ENCODE measurements at regions not wholly inside any gene's neighbourhood (a gene's known extent, or its start where the extent isn't known, plus 50 kb on each side); places are given as distances from the start of the nearest gene placed in this dataset.
A peak's percentile ranks its signal among the peaks of the same experiment; 100 is the strongest.

DNA sequence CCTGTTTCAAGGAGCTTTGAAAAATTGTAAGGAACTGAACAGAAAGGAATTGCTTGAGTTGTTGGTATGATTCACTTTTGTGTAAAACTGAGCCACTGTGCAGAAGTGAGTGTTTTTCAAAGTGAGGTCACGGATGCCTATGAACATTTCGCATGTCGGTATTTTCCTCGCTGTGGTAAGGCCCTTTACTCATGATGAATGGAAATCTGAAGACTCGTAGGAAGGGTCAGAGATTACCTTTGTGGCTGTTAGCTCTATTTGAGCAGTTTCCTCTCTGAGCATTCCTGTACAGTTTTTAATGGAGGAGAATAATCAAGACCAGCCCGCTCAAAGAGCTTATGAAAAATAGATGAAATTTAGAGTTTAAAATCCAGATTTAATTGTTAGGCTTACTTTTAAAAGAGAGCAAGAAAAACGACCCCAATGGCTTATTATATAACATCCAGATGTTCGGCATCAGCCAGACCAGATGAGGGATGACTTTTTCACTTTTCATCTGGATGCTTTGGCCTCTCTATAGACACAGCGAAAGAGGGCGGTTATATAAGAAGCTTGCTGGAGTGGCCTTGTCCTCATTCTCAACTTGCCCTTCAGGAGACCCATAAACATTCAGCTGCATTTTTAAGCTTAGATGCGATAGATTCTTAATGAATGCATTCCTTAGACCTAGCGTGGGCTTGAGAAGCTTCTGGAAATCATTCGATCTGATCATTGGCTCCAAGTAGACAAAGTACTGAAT, 99.5 kb downstream of the CD83 start:
- TF ChIP-seq EZH2phosphoT487 (IDR thresholded peaks at IDR 0.05; ENCODE audit: insufficient read depth, low read depth) (no peak), EZH2 (IDR thresholded peaks at IDR 0.05; ENCODE audit: insufficient read depth, poor library complexity, severe bottlenecking) (no peak)
- Histone ChIP-seq H3K79me2 (ENCODE audit: insufficient read depth) (no peaks in the 10 kb centered on the region), H2AFZ (no peak overlapping the region), H3K9me2 (ENCODE audit: insufficient read depth) (no peaks in the 10 kb centered on the region), H3K27ac (no peak overlapping the region), H3F3A (ENCODE audit: insufficient read depth) (no peaks in the 10 kb centered on the region), H4K20me1 (ENCODE audit: insufficient read depth) (no peaks in the 10 kb centered on the region), H3K4me1 (ENCODE audit: insufficient read depth) (no peaks in the 10 kb centered on the region; the same call in 1 of the 2 replicates), H3K4me2 (ENCODE audit: unreplicated experiment) (no peak overlapping the region), H3K27me3 (replicated peaks; ENCODE audit: insufficient read depth) (no peaks in the 10 kb centered on the region), H3K36me3 (ENCODE audit: low read depth) (no peaks in the 10 kb centered on the region), H3K4me3 (no peak overlapping the region), H3K9ac (no peak overlapping the region), H3K9me3 (ENCODE audit: low read depth) (no peaks in the 10 kb centered on the region)
- peak; percentile 16 for DNase-seq
- in situ Hi-C loops (cut with MboI): loop anchor here (10.0 kb wide), 1 partner anchor 1278 kb away; no protein-coding TSS in a partner anchor
- WGBS, 2 experiments (ENCODE audit: low coverage in 1 of 2, low lambda C conversion rate in 2 of 2, missing lambda C conversion rate in 2 of 2): 82 to 85% methylated on average over 13 of the region's 13 CpGs

DNA sequence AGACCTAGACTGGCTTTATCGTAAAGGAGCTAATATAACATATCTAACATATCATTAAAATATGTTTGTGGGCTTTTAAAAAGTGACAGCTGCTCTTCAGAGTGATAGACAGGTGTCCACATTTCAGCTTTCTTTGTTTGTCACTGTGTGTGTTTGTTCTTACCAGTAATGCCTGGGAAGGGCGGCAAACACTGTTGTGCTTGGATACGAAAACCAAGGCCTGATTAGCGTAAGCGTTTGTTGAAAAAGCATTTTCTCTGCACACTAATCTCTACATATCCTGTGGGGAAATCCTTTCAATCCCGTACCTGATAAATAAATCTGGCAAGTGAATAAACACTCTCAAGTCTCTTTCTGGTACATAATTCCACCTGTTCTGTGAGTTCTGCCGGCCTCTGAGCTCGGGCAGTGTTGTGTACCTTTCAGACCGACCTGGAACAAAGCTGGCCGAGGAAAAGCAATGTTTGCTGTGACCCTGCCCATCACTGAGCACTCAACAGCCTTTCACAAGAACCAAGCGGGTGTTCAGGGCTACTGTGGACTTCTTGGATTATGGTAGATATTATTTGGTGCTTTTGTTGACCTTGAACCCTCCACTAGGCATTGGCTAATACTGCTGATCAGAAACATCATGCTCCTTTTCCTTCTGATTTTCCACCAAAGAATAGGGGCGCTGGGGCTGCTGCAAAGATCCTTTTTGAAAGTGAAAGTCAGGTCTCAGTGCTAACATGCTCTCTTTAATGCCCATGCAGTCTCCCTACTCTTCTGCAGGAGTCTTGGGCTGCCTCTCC, 100.4 kb downstream of the CD83 start:
- no peak for DNase-seq
- Histone ChIP-seq H3K27me3 (replicated peaks; ENCODE audit: insufficient read depth) (no peaks in the 10 kb centered on the region), H3K9me2 (ENCODE audit: insufficient read depth) (no peaks in the 10 kb centered on the region), H3K4me2 (ENCODE audit: unreplicated experiment) (no peak overlapping the region), H3K4me1 (ENCODE audit: insufficient read depth) (no peaks in the 10 kb centered on the region), H3K27ac (no peak overlapping the region), H3K9me3 (ENCODE audit: low read depth) (no peaks in the 10 kb centered on the region), H3F3A (ENCODE audit: insufficient read depth) (no peaks in the 10 kb centered on the region), H3K79me2 (ENCODE audit: insufficient read depth) (no peaks in the 10 kb centered on the region), H2AFZ (no peak overlapping the region), H3K9ac (no peak overlapping the region), H4K20me1 (ENCODE audit: insufficient read depth) (no peaks in the 10 kb centered on the region), H3K36me3 (ENCODE audit: low read depth) (no peaks in the 10 kb centered on the region), H3K4me3 (no peak overlapping the region)
- WGBS, 2 experiments (ENCODE audit: low coverage in 1 of 2, low lambda C conversion rate in 2 of 2, missing lambda C conversion rate in 2 of 2): 92 to 93% methylated on average over 12 of the region's 12 CpGs
- in situ Hi-C loops (cut with MboI): loop anchor here (10.0 kb wide), 1 partner anchor 1277 kb away; no protein-coding TSS in a partner anchor
- TF ChIP-seq EZH2 (IDR thresholded peaks at IDR 0.05; ENCODE audit: insufficient read depth, poor library complexity, severe bottlenecking): no peak
- no peak for TF ChIP-seq EZH2phosphoT487 (IDR thresholded peaks at IDR 0.05; ENCODE audit: insufficient read depth, low read depth)

DNA sequence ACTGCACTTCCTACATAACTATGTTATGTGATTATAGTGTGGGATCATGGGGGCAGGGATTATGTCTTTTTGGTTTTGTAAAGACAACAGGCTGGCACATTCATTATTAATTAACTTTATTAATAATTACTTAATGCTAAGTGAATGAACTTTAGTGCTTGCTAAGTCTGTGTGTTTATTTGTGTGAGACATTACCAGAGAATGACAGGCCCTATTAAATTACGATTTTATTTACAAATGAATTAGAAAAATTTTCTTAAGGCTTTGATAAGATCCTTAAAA, 100.9 kb downstream of the CD83 start:
- in situ Hi-C loops (cut with MboI): loop anchor here (10.0 kb wide), 1 partner anchor 1276 kb away; no protein-coding TSS in a partner anchor
- Histone ChIP-seq H4K20me1 (ENCODE audit: insufficient read depth) (no peaks in the 10 kb centered on the region), H3K4me1 (ENCODE audit: insufficient read depth) (no peaks in the 10 kb centered on the region), H3K27ac (no peak overlapping the region), H3K9ac (no peak overlapping the region), H3K9me3 (ENCODE audit: low read depth) (no peaks in the 10 kb centered on the region), H3F3A (ENCODE audit: insufficient read depth) (no peaks in the 10 kb centered on the region), H2AFZ (no peak overlapping the region), H3K4me2 (ENCODE audit: unreplicated experiment) (no peak overlapping the region), H3K27me3 (replicated peaks; ENCODE audit: insufficient read depth) (no peaks in the 10 kb centered on the region), H3K4me3 (no peak overlapping the region), H3K9me2 (ENCODE audit: insufficient read depth) (no peaks in the 10 kb centered on the region), H3K79me2 (ENCODE audit: insufficient read depth) (no peaks in the 10 kb centered on the region), H3K36me3 (ENCODE audit: low read depth) (no peaks in the 10 kb centered on the region)
- DNase-seq: no peak
- 74 to 80% methylated on average over 1 of the region's 1 CpG for WGBS, 2 experiments (ENCODE audit: low coverage in 1 of 2, low lambda C conversion rate in 2 of 2, missing lambda C conversion rate in 2 of 2)
- TF ChIP-seq EZH2phosphoT487 (IDR thresholded peaks at IDR 0.05; ENCODE audit: insufficient read depth, low read depth) (no peak), EZH2 (IDR thresholded peaks at IDR 0.05; ENCODE audit: insufficient read depth, poor library complexity, severe bottlenecking) (no peak)

DNA sequence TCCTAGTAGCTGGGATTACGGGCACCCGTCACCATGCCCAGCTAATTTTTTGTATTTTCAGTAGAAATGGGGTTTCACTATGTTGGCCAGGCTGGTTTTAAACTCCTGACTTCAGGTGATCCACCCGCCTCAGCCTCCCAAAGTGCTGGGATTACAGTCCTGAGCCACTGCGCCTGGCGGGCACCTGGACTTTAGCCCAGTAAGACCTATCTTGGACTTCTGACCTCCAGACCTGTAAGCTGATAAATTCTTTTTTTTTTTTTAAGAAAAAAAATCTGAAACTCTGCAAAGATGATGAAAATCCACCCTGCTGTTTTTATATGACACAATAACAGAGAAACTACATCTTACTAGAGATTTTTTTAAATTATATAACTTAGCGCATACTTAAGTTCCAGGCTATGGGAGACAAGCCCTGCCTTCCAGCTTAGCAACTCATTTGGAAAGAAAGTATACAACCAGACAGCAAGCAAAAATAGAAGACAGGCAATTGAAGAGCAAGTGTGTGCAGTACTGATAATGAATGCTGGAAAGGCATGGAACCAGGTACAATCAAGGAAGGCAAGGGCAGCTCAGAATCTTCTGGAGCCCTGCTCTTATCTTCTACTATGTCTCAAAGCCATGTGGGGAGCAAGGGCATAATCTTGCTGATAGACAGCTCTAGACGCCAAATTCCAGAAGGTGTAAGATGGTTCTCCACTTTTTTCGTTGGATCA, 104.2 kb downstream of the CD83 start:
- Histone ChIP-seq H3K9me2 (ENCODE audit: insufficient read depth) (no peaks in the 10 kb centered on the region), H3K4me1 (ENCODE audit: insufficient read depth) (no peaks in the 10 kb centered on the region), H3K27me3 (replicated peaks; ENCODE audit: insufficient read depth) (no peaks in the 10 kb centered on the region), H3K9ac (no peak overlapping the region), H4K20me1 (ENCODE audit: insufficient read depth) (no peaks in the 10 kb centered on the region), H3F3A (ENCODE audit: insufficient read depth) (no peaks in the 10 kb centered on the region), H3K27ac (no peak overlapping the region), H3K36me3 (ENCODE audit: low read depth) (no peaks in the 10 kb centered on the region), H3K79me2 (ENCODE audit: insufficient read depth) (no peaks in the 10 kb centered on the region), H3K9me3 (ENCODE audit: low read depth) (no peaks in the 10 kb centered on the region), H3K4me3 (no peak overlapping the region), H2AFZ (no peak overlapping the region), H3K4me2 (ENCODE audit: unreplicated experiment) (no peak overlapping the region)
- 92 to 94% methylated on average over 8 of the region's 8 CpGs for WGBS, 2 experiments (ENCODE audit: low coverage in 1 of 2, low lambda C conversion rate in 2 of 2, missing lambda C conversion rate in 2 of 2)
- in situ Hi-C loops (cut with MboI): no loop called here
- TF ChIP-seq EZH2phosphoT487 (IDR thresholded peaks at IDR 0.05; ENCODE audit: insufficient read depth, low read depth) (no peak), EZH2 (IDR thresholded peaks at IDR 0.05; ENCODE audit: insufficient read depth, poor library complexity, severe bottlenecking) (no peak)
- no peak for DNase-seq

Data from GM23248 (cell line).